GM12878 (cell line): ENCODE measurements at regions not wholly inside any gene's neighbourhood (a gene's known extent, or its start where the extent isn't known, plus 50 kb on each side); places are given as distances from the start of the nearest gene placed in this dataset.

Experiments used
- ATAC-seq: fragments of 200-7000 bp; cut with Tn5 transposase; 3 replicates; pipeline ENCODE4 v1.9.1; 2020; ENCODE audit warnings: mild to moderate bottlenecking, moderate library complexity
- BruUV-seq: library from RNA; stranded (reverse); fragments of 400-500 nt; replicated peaks from 2 replicates; lab custom pipeline; 2021; lab: Mats Ljungman, UMichigan
- CTCF ChIA-PET: fragments of 300-600 bp; sonication (Branson Sonifier 250); formaldehyde crosslinking; extraction: SDS; loops from one replicate; lab custom pipeline; 2021; ENCODE audit warnings: inconsistent platforms; lab: Yijun Ruan, JAX
- POLR2A ChIA-PET: fragments of 350-600 bp; formaldehyde crosslinking; extraction: SDS; loops from one replicate; lab custom pipeline; 2021; ENCODE audit warnings: inconsistent platforms; lab: Charles Lee
- RAD21 ChIA-PET: fragments of 300-600 bp; sonication (Branson Sonifier 250); formaldehyde crosslinking; loops from one replicate; lab custom pipeline; 2023; ENCODE audit warnings: antibody characterized with exemption; ENCODE audit not compliant: unreplicated experiment; lab: Charles Lee
- SMC1A ChIA-PET: fragments of 300-600 bp; sonication (Branson Sonifier 250); formaldehyde crosslinking; loops from one replicate; lab custom pipeline; 2023; ENCODE audit not compliant: unreplicated experiment, uncharacterized antibody; lab: Charles Lee
- DNase-seq: peaks from one replicate; pipeline ENCODE4 v3.0.0-alpha.2; 2011; ENCODE audit warnings: low read depth, low spot score
- FAIRE-seq: peaks from 3 replicates; lab custom pipeline; 2011; peaks lifted over from hg19 to GRCh38; lab: Jason Lieb, UNC
- H2AFZ ChIP-seq: 2 replicates; pipeline ENCODE4 v1.6.0; 2011; ENCODE audit warnings: low read depth, low read length, control low read depth; ENCODE audit not compliant: control insufficient read depth
- H3K27ac ChIP-seq: 2 replicates; pipeline ENCODE4 v1.5.1; 2011; ENCODE audit warnings: control low read depth; ENCODE audit not compliant: control insufficient read depth, insufficient read depth
- H3K27me3 ChIP-seq, 2 experiments: replicated peaks in 1 of 2; 2 replicates each; pipeline versions ENCODE4 v1.6.0 to v1.6.1; 2011; ENCODE audit warnings: low read length in 1 of 2; ENCODE audit not compliant: control insufficient read depth in 2 of 2, insufficient read depth in 2 of 2
- H3K36me3 ChIP-seq, 2 experiments: 2 replicates each; pipeline ENCODE4 v1.5.1; 2011; ENCODE audit warnings: low read length in 1 of 2; ENCODE audit not compliant: control insufficient read depth in 2 of 2, insufficient read depth in 2 of 2
- H3K4me1 ChIP-seq: 2 replicates; pipeline ENCODE4 v1.6.1; 2011; ENCODE audit warnings: mild to moderate bottlenecking, low read length, moderate library complexity, mixed read lengths; ENCODE audit not compliant: control insufficient read depth, insufficient read depth
- H3K4me2 ChIP-seq: 2 replicates; pipeline ENCODE4 v1.6.0; 2011; ENCODE audit warnings: control low read depth; ENCODE audit not compliant: control insufficient read depth, insufficient read depth
- H3K4me3 ChIP-seq: fragments of 200-600 bp; sonication (generic); 2 replicates; pipeline ENCODE4 v1.5.1; 2016
- H3K79me2 ChIP-seq: 2 replicates; pipeline ENCODE4 v1.6.0; 2011; ENCODE audit warnings: low read length; ENCODE audit not compliant: control insufficient read depth, insufficient read depth
- H3K9ac ChIP-seq: 2 replicates; pipeline ENCODE4 v1.8.0; 2011; ENCODE audit warnings: low read length, control low read depth, mixed read lengths; ENCODE audit not compliant: control insufficient read depth, insufficient read depth
- H3K9me3 ChIP-seq: replicated peaks from 3 replicates; pipeline ENCODE4 v1.5.1; 2011; ENCODE audit warnings: mild to moderate bottlenecking, low read length; ENCODE audit not compliant: control insufficient read depth, insufficient read depth
- H4K20me1 ChIP-seq: 2 replicates; pipeline ENCODE4 v1.6.0; 2011; ENCODE audit not compliant: control insufficient read depth, insufficient read depth
- CTCF ChIP-seq, 3 experiments: IDR thresholded peaks in 2 of 3; conservative IDR thresholded peaks in 1 of 3; 2 replicates each; pipeline ENCODE4 v1.5.1; 2011; ENCODE audit warnings: low read depth in 3 of 3, low read length in 3 of 3, mild to moderate bottlenecking in 3 of 3, control low read depth in 2 of 3, moderate library complexity in 2 of 3, inconsistent platforms in 1 of 3, mixed read lengths in 1 of 3; ENCODE audit not compliant: control insufficient read depth in 2 of 3, insufficient read depth in 1 of 3; ENCODE audit errors: extremely low read depth in 1 of 3
- RAD21 ChIP-seq: IDR thresholded peaks from 2 replicates; pipeline ENCODE4 v1.6.1; 2011; ENCODE audit warnings: mild to moderate bottlenecking, low read depth, low read length, moderate library complexity; ENCODE audit not compliant: insufficient read depth
- SMC3 ChIP-seq: IDR thresholded peaks from 2 replicates; pipeline ENCODE4 v1.6.1; 2011; ENCODE audit warnings: low read length, improper control_type of control experiment, borderline replicate concordance
- SUPT20H ChIP-seq: IDR thresholded peaks from 2 replicates; pipeline ENCODE4 v1.6.1; 2011; ENCODE audit warnings: low read depth, mild to moderate bottlenecking, low read length, moderate library complexity, borderline replicate concordance; ENCODE audit not compliant: control insufficient read depth
- WGBS: methylation state at CpG from one replicate; pipeline ENCODE4 v1.1.6; 2016; ENCODE audit warnings: low lambda C conversion rate; ENCODE audit not compliant: insufficient replicate concordance, insufficient coverage; ENCODE audit errors: missing lambda C conversion rate; 5-methylcytosine and 5-hydroxymethylcytosine counted together
- in situ Hi-C: fragments of 300-500 bp; cut with MboI; formaldehyde crosslinking; loops from 9 replicates; pipeline ENCODE4 v1.14.3; 2018; ENCODE audit warnings: mixed read lengths
- intact Hi-C: fragments of 100-400 bp; cut with micrococcal nuclease; formaldehyde crosslinking; loops from one replicate; pipeline ENCODE4 v1.14.2; 2022; ENCODE audit not compliant: unreplicated experiment

GRCh38 chr22:22099833-22100812 is 117.5 kb upstream of the TOP3B start:
- intact Hi-C loops (loop anchor here (1.0 kb wide), 3 partner anchors 11 to 70 kb away; no protein-coding TSS in a partner anchor), in situ Hi-C loops (no loop called here)
- RAD21 ChIA-PET, result interaction anchor here (0.8 to 5.2 kb wide), 24 partner anchors 11 to 857 kb away, joined by 3 to 72 read pairs (median 6); no protein-coding TSS in a partner anchor
- CTCF ChIA-PET, result interaction anchor here (0.6 to 6.9 kb wide), 38 partner anchors 8 to 857 kb away, joined by 3 to 92 read pairs (median 6); no protein-coding TSS in a partner anchor
- TF ChIP-seq SMC3 (peak; percentile 23; the same call in 1 of the 2 replicates), RAD21 (peak; percentile 37; the same call in 1 of the 2 replicates), CTCF (IDR thresholded peaks at IDR 0.05 in 2 of 3, conservative IDR thresholded peaks at IDR 0.05 in 1 of 3; ENCODE audit: control insufficient read depth in 2 of 3, extremely low read depth in 1 of 3, insufficient read depth in 1 of 3, low read depth in 3 of 3, low read length in 3 of 3) (peak; percentile 16 to 45 (median 27); a peak in 4 of 6 replicates), SUPT20H (no peak)
- WGBS, result 38% methylated on average over 11 of the region's 11 CpGs
- ATAC-seq, result peak; percentile 56
- H3K9me3 ChIP-seq, result peaks cover 12% of the 10 kb centered on the region
- no peak overlapping the region; the same call in 1 of the 2 replicates for H3K27ac ChIP-seq
- SMC1A ChIA-PET, result interaction anchor here (0.9 to 6.5 kb wide), 21 partner anchors 10 to 855 kb away, joined by 3 to 87 read pairs (median 9); no protein-coding TSS in a partner anchor
- BruUV-seq, result no TSS peak
- H3K79me2 ChIP-seq, result no peaks in the 10 kb centered on the region
- no peak overlapping the region for H3K4me2 ChIP-seq
- H3K36me3 ChIP-seq, result no peaks in the 10 kb centered on the region
- no peak overlapping the region for H2AFZ ChIP-seq
- DNase-seq, result no peak
- H3K4me3 ChIP-seq, result no peak overlapping the region
- peaks cover 9% of the 10 kb centered on the region for H3K4me1 ChIP-seq
- no peak for FAIRE-seq
- H3K27me3 ChIP-seq, result no peaks in the 10 kb centered on the region
- no peak overlapping the region for H3K9ac ChIP-seq
- H4K20me1 ChIP-seq, result no peaks in the 10 kb centered on the region
- POLR2A ChIA-PET, result interaction anchor here (1.2 to 3.8 kb wide), 7 partner anchors 11 to 95 kb away, joined by 3 to 18 read pairs (median 8); no protein-coding TSS in a partner anchor
